ENCODE measurements at regions not wholly inside any gene's neighbourhood (a gene's known extent, or its start where the extent isn't known, plus 50 kb on each side); places are given as distances from the start of the nearest gene placed in this dataset.

DNA sequence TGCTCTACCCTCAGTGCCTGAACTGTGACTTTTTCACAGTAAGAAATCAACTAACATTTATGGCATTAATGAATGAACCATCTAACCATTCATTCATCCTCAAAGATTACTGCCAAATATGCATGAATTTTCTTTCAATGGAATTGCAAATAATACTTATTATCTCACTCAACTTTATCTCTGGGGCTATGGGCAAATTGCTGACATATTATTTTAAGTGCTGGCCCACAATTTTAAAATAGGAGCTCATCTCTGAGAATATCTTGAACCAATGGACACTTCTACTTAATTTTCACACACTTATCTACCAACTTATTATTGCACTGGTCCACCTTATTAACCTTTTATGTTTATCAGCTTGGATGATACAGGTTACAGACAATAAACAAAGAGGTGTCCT lies 182.8 kb downstream of the RBM43 start:
- no peak for DNase-seq

DNA sequence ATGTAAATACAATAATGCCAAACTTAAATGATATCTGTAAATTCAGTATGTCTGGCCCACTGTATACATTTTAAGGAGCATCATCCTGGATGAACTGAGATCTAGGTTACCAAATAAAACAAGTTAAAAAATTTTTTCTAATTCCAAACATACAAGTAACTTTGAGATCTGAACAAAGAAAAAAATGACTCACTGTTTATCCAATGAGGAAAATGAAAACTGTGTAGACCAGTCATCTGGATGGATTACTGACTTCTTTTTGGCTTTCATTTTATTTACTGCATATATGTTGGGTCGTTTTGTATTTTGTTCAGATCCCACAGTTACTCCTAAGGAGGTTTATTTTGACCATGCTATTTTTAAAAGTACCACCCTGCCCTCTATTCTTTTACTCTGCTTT lies 189.8 kb downstream of the RBM43 start:
- DNase-seq = no peak

DNA sequence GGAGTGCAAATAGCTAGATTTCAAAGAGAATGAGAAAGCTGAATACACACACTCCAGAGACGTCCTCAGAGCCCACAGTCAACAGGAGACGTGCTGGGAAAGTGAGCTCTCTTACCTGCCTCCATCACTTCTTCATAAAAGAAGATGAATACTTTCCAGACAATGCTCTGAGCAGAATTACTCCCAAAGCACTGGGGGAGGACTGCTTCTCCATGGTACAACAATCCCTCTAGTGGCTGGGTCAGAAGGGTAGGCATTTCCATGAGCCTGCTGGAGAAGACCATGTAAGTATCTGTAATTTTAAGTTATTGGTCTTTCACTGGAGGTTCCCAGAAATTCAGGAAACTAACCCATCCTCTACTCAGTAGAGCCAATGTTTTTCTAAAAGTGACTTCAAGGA lies 190.3 kb downstream of the RBM43 start:
- DNase-seq = peak; percentile 24 to 30

- DNase-seq = no peak
Observed at GRCh38 chr2:151070253-151070652, 191.4 kb downstream of the RBM43 start.

GRCh38 chr2:151067658-151068369 lies 193.8 kb downstream of the RBM43 start:
- DNase-seq = no peak

DNA sequence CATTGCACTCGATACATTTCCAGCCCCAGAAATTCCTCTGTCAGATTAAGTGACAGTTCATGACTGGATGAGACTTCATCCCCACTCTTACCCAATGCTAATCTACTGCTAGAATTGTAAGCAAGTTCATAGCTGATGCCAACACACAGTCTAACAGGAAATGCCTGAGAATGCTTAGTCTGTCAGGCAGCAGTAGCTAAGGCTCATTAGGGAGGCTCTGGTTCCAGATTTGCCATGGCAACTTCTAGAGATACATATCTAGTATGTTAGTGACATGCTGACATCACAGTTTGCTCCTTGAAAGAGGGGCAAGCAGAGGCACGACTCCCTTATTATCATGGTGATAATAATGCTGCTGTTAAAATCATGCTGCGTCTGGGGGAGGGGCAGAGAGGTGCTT lies 198.4 kb downstream of the RBM43 start:
- no peak for DNase-seq

GRCh38 chr2:151060287-151060686 lies 201.4 kb downstream of the RBM43 start:
- DNase-seq = no peak

DNA sequence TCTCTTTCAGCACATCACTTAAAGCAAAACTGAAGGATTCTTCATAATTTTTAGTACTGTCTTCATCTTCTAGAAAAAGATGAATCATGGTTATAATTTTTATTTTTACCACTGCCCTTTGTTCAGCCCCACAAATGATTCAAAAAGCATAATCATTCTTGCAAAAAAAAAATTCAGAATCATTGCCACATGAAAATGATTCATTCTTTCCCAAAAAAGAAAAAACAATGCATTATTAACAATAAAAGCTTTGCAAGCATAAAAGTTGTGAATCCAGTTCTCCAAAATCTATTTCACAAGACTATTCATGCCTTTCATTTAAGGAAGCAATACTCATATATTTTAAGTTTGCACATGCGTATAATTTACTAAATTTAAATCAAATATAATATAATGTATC lies 204.8 kb downstream of the RBM43 start:
- no peak for DNase-seq

GRCh38 chr2:151053661-151053990 lies 208.0 kb downstream of the RBM43 start:
- no peak for DNase-seq

DNA sequence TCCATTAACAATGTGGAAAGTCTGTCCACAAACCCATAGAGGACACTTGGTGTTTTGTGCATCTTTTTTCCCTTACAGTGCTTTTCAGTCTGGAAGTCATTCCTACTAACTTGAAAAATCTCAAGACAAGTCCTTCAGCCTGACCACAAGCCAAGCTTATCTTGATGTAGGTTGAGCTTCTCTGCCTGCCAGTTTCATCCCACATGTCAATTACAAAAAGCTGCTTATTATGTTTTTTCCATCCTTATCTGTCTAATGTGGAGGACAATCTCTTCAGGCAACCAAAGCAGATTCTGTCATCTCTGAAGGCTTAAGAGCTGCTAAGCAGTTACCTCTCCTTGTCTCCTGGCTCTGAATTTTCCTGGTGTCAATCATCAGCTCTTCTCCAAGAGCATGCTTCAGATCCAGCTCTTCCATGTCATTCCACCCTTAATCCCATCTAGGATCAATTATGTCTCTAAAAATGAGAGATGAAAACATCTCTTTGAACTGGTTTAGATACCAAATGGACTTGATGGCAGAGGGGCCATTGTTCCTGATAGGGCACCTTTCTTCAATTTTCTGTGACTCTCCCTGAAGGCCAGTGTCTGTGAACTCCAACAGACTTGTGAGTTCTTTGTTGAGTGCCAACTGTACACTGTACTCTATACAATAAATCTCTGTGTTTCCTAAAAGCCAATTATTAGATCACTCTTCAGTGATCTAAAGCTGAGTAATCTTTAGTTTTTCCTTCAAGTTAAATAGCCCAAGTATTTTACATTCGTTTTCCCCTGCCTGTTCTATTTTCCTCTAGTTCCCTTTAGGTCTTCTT lies 208.6 kb downstream of the RBM43 start:
- no peak for DNase-seq

DNA sequence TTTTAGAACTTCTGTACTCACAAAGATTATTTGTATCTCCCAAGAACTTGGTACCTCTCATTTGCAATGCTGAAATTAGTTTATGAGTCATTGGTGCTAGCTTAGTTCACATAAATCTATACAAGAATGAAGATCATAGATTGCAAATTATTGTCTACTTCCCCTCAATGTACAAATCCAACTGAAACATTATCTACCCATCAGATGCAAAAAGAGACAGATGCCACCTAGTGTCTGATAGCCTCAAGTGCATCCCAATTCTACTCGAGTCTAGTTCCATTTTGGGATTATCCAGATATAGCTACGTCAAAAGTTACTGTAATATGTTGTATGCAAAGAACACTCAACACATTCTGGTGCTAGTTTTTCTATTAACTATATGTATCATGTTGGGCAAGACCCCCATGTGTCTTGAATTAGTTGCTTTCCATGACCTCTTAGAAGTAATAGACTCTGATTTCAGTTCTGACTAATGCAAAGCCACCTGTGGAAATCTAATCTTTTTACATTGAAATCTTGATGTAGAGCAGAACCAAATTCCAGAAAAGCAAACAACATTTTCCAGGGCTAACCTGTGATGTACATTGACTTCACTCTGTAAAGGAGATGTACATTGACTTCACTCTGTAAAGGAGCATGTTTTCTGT lies 210.0 kb downstream of the RBM43 start:
- DNase-seq = peak; percentile 83 to 92

- DNase-seq = no peak
Observed at GRCh38 chr2:151049746-151050145, 211.9 kb downstream of the RBM43 start.

- no peak for DNase-seq
Observed at GRCh38 chr2:151048331-151049054, 213.2 kb downstream of the RBM43 start.

DNA sequence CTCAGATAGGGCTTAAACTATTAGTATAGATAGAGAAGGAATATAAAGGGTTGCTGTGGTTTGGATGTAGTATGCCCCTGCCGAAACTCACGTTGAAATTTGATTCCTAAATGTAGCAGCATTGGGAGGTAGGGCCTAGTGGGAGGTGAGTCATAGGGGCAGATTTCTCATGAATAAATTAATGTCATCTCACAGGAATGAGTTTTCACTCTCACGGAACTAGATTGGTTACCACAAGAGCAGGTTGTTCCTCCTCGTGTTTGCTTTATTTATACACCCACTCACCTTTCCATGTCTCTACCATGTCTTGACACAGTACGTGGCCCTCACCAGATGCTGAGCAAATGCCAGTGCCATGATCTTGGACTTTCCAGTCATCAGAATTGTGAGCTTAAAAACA lies 218.2 kb downstream of the RBM43 start:
- DNase-seq = no peak

DNA sequence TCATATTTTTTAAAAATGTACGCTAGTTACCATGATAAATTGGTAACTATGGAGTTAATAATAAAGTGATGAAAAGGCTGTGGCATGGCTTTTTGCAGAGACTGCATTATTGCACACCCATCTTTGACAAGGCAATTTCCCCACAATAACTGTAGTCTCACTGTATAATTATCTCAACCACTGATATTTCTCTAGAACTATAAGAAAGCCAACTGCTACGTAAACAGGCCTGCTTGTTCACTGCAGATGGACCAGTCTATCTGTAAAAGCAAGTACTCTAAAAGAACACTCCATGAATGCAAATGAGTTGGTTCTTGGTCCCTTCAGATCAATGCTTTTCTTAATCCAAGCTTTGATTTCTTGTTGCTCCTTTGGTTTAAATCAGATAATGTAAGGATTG lies 218.7 kb downstream of the RBM43 start:
- DNase-seq = no peak

- DNase-seq = no peak
Observed at GRCh38 chr2:151040039-151040438, 221.6 kb downstream of the RBM43 start.

DNA sequence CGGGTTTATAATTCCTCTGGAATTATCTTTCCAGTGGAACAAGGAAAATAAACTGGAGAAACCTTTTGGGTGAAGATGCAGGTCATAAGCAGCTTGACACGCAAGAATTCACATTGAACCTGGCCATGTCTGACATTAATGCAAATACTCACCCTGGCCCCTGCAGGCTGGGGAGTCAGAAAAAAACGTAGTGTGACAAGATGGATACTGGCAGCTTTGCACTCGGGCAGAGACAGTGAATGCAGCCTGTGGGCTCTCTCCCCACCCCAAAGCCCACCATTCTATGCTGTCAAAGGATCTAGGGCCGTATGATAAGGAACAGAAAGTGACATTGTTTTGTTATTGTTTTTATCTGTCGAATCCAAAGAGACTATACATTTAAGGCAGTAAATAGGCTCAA lies 223.1 kb downstream of the RBM43 start:
- DNase-seq = no peak

DNA sequence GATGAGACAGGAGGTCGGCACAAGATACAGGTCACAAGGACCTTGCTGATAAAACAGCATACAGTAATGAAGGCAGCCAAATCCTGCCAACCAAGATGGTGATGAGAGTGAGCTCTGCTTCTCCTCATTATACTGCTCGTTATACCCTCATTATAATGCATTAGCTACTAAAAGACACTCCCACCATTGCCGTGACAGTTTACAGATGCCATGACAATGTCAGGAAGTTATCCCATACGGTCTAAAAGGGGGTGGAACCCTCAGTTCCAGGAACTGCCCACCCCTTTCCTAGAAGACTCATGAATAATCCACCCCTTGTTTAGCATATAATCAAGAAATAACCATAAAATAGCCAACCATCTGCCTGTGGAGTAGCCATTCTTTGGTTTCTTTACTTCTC lies 224.2 kb downstream of the RBM43 start:
- no peak for DNase-seq

DNA sequence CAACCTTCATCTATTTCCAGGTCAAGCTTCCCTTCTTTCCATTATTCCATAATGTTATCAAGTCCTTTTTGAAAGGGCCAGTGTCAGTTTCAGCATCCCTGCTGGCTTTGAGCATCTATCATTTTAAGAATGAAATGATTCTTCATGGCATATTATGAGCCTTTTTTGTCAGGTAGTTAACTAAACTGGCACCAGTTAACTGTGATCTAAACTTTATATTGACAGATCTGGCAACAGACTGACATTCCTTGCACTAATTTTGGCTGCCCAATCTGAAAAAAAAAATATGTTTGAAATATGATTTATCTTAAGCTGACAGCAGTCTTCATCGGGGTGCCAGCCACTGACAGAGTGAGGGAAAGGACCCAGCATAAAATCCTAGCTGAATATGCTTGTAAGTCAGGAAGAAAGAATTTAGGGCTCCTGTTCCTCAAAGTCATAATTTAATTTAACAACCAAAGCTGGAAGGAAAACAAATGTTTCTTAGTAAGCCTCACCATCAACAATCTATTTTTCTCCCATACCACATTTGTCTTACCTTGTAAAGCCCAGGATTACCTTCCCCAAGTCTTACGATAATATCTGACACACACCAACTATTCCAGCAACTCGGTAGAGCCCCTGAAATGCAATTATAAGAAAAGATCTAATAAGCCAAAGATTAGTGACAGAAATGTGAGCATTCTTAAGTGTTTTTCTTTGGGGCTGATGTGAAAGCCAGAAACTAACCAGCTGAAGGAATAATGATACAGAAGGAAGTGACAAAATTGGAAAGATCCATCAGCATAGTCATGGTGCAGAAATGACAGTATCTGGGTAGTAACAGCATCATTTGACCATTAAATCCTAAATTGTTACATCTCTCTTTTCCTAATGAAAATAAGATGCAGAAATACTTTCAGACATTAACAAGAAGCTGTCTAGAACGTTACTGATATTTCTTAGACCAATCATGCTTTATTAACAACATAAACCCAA lies 228.1 kb downstream of the RBM43 start:
- no peak for DNase-seq

GRCh38 chr2:151032741-151033191 lies 228.9 kb downstream of the RBM43 start:
- no peak for DNase-seq

DNA sequence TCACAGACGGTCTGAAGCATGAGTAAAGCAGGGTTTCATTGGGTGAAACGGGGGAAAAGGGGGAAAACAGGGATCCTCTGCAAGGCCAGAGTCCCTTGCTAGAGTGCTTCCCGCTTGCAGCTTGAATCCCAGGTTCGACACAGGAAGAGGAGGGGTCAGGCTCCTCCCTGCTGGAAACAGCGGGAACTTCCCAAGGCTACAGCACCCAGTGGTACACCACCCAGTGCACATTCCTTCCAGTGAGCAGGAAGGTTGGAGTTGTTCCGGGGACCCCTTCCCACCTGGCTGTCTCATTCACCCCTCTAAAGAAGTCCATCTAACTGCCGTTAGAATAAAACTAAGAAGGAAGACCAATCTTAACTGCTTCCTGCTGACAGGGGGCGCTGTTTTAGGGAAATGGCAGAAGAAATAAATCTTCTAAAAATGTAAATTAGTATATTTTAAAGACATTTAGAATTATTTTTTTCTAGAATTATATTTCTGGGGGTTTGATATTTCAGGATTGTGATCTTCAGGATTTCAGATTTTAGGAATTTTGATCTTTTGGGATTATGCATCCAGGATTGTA lies 230.9 kb downstream of the RBM43 start:
- DNase-seq = no peak
